Panc1 (cell line): ENCODE measurements at regions not wholly inside any gene's neighbourhood (a gene's known extent, or its start where the extent isn't known, plus 50 kb on each side); places are given as distances from the start of the nearest gene placed in this dataset.

Experiments
- ATAC-seq: fragments of 200-7000 bp; cut with Tn5 transposase; 2 replicates; pipeline ENCODE4 v1.9.1; 2020; ENCODE audit warnings: mild to moderate bottlenecking, moderate library complexity
- BruUV-seq: library from RNA; stranded (reverse); fragments of 400-500 nt; replicated peaks from 2 replicates; lab custom pipeline; 2021; lab: Mats Ljungman, UMichigan
- CTCF ChIA-PET: fragments of 300-600 bp; sonication (Branson Sonifier 250); formaldehyde crosslinking; loops from one replicate; lab custom pipeline; 2022; ENCODE audit warnings: antibody characterized with exemption; lab: Charles Lee
- POLR2A ChIA-PET: fragments of 300-600 bp; sonication (Branson Sonifier 250); formaldehyde crosslinking; loops from one replicate; lab custom pipeline; 2022; ENCODE audit warnings: antibody characterized with exemption; lab: Charles Lee
- DNase-seq: peaks from one replicate; pipeline ENCODE4 v3.0.0-alpha.2; 2010; ENCODE audit warnings: low read depth, low spot score
- H3K27ac ChIP-seq: 2 replicates; pipeline ENCODE4 v1.5.1; 2011; ENCODE audit warnings: mild to moderate bottlenecking, low read length, inconsistent platforms
- H3K27me3 ChIP-seq: fragments of 200-500 bp; sonication (Bioruptor generic); 2 replicates; pipeline ENCODE4 v1.6.0; 2014; ENCODE audit warnings: low read length, inconsistent platforms; ENCODE audit not compliant: control insufficient read depth, insufficient read depth
- H3K36me3 ChIP-seq: fragments of 200-500 bp; sonication (Bioruptor generic); 2 replicates; pipeline ENCODE4 v1.5.1; 2014; ENCODE audit warnings: inconsistent platforms, mild to moderate bottlenecking, low read length, moderate library complexity; ENCODE audit not compliant: control insufficient read depth, insufficient read depth
- H3K4me1 ChIP-seq: 2 replicates; pipeline ENCODE4 v1.5.1; 2011; ENCODE audit warnings: inconsistent platforms, mild to moderate bottlenecking, low read length, moderate library complexity; ENCODE audit not compliant: control insufficient read depth, insufficient read depth
- H3K4me3 ChIP-seq, 2 experiments: 2 replicates each; pipeline ENCODE4 v1.5.1; 2011 to 2012; ENCODE audit warnings: low read depth in 2 of 2, low read length in 2 of 2, mild to moderate bottlenecking in 2 of 2, inconsistent platforms in 1 of 2, moderate library complexity in 1 of 2
- H3K9me3 ChIP-seq: fragments of 200-500 bp; sonication (Bioruptor generic); 2 replicates; pipeline ENCODE4 v1.5.1; 2014; ENCODE audit warnings: low read depth, mild to moderate bottlenecking, inconsistent platforms, low read length, moderate library complexity; ENCODE audit not compliant: control insufficient read depth, insufficient read depth
- CTCF ChIP-seq: fragments of 450-650 bp; IDR thresholded peaks from 2 replicates; pipeline ENCODE4 v1.5.1; 2017; ENCODE audit warnings: mild to moderate bottlenecking
- POLR2AphosphoS5 ChIP-seq: IDR thresholded peaks from 2 replicates; pipeline ENCODE4 v1.6.1; 2012; ENCODE audit warnings: mild to moderate bottlenecking, low read depth, low read length, moderate library complexity
- SIN3A ChIP-seq: IDR thresholded peaks from 2 replicates; pipeline ENCODE4 v1.6.1; 2012; ENCODE audit warnings: low read depth, mild to moderate bottlenecking, low read length, moderate library complexity, borderline replicate concordance; ENCODE audit not compliant: insufficient read depth
- TCF7L2 ChIP-seq: IDR thresholded peaks from 2 replicates; pipeline ENCODE4 v1.6.1; 2011; ENCODE audit warnings: mild to moderate bottlenecking, low read depth, low read length, inconsistent platforms
- in situ Hi-C: cut with HindIII; loops from 2 replicates; pipeline ENCODE4 v1.10.0; 2016; ENCODE audit warnings: low sequenced_read_pairs, low pct_unique_long_range_greater_than_20kb
- intact Hi-C: fragments of 100-400 bp; cut with micrococcal nuclease; formaldehyde crosslinking; loops from one replicate; pipeline ENCODE4 v1.10.0; 2022; ENCODE audit not compliant: unreplicated experiment
- TF ChIP-seq, protein P1 (sequence below), 2 experiments: IDR thresholded peaks; 2 replicates each; pipeline ENCODE4 v1.6.1; 2011 to 2012; ENCODE audit warnings: low read depth in 2 of 2, control low read depth in 1 of 2, low read length in 1 of 2, mild to moderate bottlenecking in 1 of 2, moderate library complexity in 1 of 2; ENCODE audit not compliant: insufficient read depth in 1 of 2

DNA sequence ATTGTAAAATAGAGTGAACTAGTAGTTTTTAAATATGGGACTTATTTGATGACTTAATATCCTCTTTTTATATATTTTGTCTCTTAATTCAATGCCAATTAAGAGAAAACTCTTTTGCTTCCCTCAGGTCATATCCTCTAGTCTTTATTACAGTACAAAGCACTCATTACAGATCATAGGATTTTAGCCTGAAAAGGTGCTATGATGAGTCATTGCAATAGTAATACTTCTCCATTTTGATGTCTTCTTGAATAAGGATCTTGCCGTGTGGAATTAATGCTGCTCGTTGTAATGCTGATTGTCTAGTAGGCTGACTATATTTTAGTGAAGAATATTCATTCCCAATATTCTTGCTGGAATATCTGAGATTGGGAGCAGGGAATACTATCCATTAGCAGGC is 612.2 kb upstream of the GOLIM4 start:
- Histone ChIP-seq H3K4me3 (no peak overlapping the region), H3K27ac (no peak overlapping the region), H3K4me1 (no peaks in the 10 kb centered on the region), H3K27me3 (no peaks in the 10 kb centered on the region), H3K36me3 (no peaks in the 10 kb centered on the region), H3K9me3 (no peaks in the 10 kb centered on the region)
- ChIA-PET POLR2A (no interaction called here), CTCF (no interaction called here)
- BruUV-seq = no TSS peak
- ATAC-seq (no peak), DNase-seq (no peak)
- in situ Hi-C loops (no loop called here), intact Hi-C loops (no loop called here)
- TF ChIP-seq SIN3A = no peak
- no peak for TF ChIP-seq TCF7L2
- TF ChIP-seq, protein P1, sequence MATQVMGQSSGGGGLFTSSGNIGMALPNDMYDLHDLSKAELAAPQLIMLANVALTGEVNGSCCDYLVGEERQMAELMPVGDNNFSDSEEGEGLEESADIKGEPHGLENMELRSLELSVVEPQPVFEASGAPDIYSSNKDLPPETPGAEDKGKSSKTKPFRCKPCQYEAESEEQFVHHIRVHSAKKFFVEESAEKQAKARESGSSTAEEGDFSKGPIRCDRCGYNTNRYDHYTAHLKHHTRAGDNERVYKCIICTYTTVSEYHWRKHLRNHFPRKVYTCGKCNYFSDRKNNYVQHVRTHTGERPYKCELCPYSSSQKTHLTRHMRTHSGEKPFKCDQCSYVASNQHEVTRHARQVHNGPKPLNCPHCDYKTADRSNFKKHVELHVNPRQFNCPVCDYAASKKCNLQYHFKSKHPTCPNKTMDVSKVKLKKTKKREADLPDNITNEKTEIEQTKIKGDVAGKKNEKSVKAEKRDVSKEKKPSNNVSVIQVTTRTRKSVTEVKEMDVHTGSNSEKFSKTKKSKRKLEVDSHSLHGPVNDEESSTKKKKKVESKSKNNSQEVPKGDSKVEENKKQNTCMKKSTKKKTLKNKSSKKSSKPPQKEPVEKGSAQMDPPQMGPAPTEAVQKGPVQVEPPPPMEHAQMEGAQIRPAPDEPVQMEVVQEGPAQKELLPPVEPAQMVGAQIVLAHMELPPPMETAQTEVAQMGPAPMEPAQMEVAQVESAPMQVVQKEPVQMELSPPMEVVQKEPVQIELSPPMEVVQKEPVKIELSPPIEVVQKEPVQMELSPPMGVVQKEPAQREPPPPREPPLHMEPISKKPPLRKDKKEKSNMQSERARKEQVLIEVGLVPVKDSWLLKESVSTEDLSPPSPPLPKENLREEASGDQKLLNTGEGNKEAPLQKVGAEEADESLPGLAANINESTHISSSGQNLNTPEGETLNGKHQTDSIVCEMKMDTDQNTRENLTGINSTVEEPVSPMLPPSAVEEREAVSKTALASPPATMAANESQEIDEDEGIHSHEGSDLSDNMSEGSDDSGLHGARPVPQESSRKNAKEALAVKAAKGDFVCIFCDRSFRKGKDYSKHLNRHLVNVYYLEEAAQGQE (IDR thresholded peaks at IDR 0.05; ENCODE audit: insufficient read depth in 1 of 2, low read depth in 2 of 2, low read length in 1 of 2) = no peak
- no peak for TF ChIP-seq CTCF
- no peak for TF ChIP-seq POLR2AphosphoS5

GRCh38 chr3:168705412-168705811 is 609.7 kb upstream of the GOLIM4 start:
- no peak for TF ChIP-seq SIN3A
- TF ChIP-seq, protein P1 (IDR thresholded peaks at IDR 0.05; ENCODE audit: insufficient read depth in 1 of 2, low read depth in 2 of 2, low read length in 1 of 2) = no peak
- H3K4me3 ChIP-seq = no peak overlapping the region
- ChIA-PET POLR2A (no interaction called here), CTCF (no interaction called here)
- no peak for ATAC-seq
- no peak for DNase-seq
- no peak overlapping the region for H3K27ac ChIP-seq
- intact Hi-C loops (no loop called here), in situ Hi-C loops (no loop called here)
- H3K9me3 ChIP-seq = no peaks in the 10 kb centered on the region
- no peaks in the 10 kb centered on the region for H3K4me1 ChIP-seq
- no TSS peak for BruUV-seq
- H3K27me3 ChIP-seq = no peaks in the 10 kb centered on the region
- no peaks in the 10 kb centered on the region for H3K36me3 ChIP-seq
